ENCODE measurements at regions not wholly inside any gene's neighbourhood (a gene's known extent, or its start where the extent isn't known, plus 50 kb on each side); places are given as distances from the start of the nearest gene placed in this dataset.
"Not testable (repeated sequence)": the region's sequence is repeated elsewhere in the genome, so short reads cannot be mapped to it uniquely, and the experiment has no call there.

- H3K9me3 Mint-ChIP-seq; H3K27me3 Mint-ChIP-seq; H3K4me3 Mint-ChIP-seq; H3K36me3 ChIP-seq (ENCODE audit: insufficient read depth, low read length); DNase-seq; H3K4me1 Mint-ChIP-seq; CTCF ChIA-PET; POLR2A ChIA-PET; H3K9me3 ChIP-seq (ENCODE audit: low read length); H3K4me3 ChIP-seq (ENCODE audit: low read length); H3K27me3 ChIP-seq (ENCODE audit: insufficient read depth, low read length, poor library complexity, severe bottlenecking); H3K27ac Mint-ChIP-seq; H3K4me1 ChIP-seq (ENCODE audit: insufficient read depth, low read length); H3K36me3 Mint-ChIP-seq; H3K27ac ChIP-seq (ENCODE audit: low read depth, low read length): not testable (repeated sequence)
Measured at GRCh38 chr2:3104958-3105813, 272.4 kb downstream of the EIPR1 start.

GRCh38 chr2:3104261-3104660 lies 273.4 kb downstream of the EIPR1 start:
- peak overlapping the region in 1 of 8 donors; percentile 31 for H3K27ac Mint-ChIP-seq
- H3K36me3 Mint-ChIP-seq, result no peaks in the 10 kb centered on the region
- no peak for DNase-seq
- Histone ChIP-seq H3K9me3 (ENCODE audit: low read length) (no peaks in the 10 kb centered on the region), H3K36me3 (ENCODE audit: insufficient read depth, low read length) (no peaks in the 10 kb centered on the region), H3K4me1 (ENCODE audit: insufficient read depth, low read length) (no peaks in the 10 kb centered on the region), H3K4me3 (ENCODE audit: low read length) (no peak overlapping the region), H3K27ac (ENCODE audit: low read depth, low read length) (no peak overlapping the region), H3K27me3 (ENCODE audit: insufficient read depth, low read length, poor library complexity, severe bottlenecking) (no peaks in the 10 kb centered on the region)
- POLR2A ChIA-PET, result no interaction called here
- CTCF ChIA-PET, result no interaction called here
- no peak overlapping the region for H3K4me3 Mint-ChIP-seq
- H3K4me1 Mint-ChIP-seq, result no peaks in the 10 kb centered on the region
- H3K9me3 Mint-ChIP-seq, result no peaks in the 10 kb centered on the region
- peaks cover 6 to 9% of the 10 kb centered on the region in 2 donors for H3K27me3 Mint-ChIP-seq

- Mint-ChIP-seq H3K36me3 (no peaks in the 10 kb centered on the region), H3K4me3 (no peak overlapping the region), H3K27ac (no peak overlapping the region), H3K27me3 (peaks cover 8 to 13% of the 10 kb centered on the region in 2 donors), H3K4me1 (no peaks in the 10 kb centered on the region), H3K9me3 (no peaks in the 10 kb centered on the region)
- H3K27ac ChIP-seq (ENCODE audit: low read depth, low read length), result no peak overlapping the region
- no peak overlapping the region for H3K4me3 ChIP-seq (ENCODE audit: low read length)
- DNase-seq, result no peak
- no peaks in the 10 kb centered on the region for H3K4me1 ChIP-seq (ENCODE audit: insufficient read depth, low read length)
- H3K36me3 ChIP-seq (ENCODE audit: insufficient read depth, low read length), result no peaks in the 10 kb centered on the region
- H3K27me3 ChIP-seq (ENCODE audit: insufficient read depth, low read length, poor library complexity, severe bottlenecking), result no peaks in the 10 kb centered on the region
- CTCF ChIA-PET, result no interaction called here
- no peaks in the 10 kb centered on the region for H3K9me3 ChIP-seq (ENCODE audit: low read length)
- POLR2A ChIA-PET, result no interaction called here
Measured at GRCh38 chr2:3102922-3103569, 274.6 kb downstream of the EIPR1 start.

- ChIA-PET POLR2A (no interaction called here), CTCF (no interaction called here)
- peaks cover 13 to 19% of the 10 kb centered on the region in 2 donors for H3K27me3 Mint-ChIP-seq
- Histone ChIP-seq H3K4me3 (ENCODE audit: low read length) (no peak overlapping the region), H3K27ac (ENCODE audit: low read depth, low read length) (no peak overlapping the region), H3K4me1 (ENCODE audit: insufficient read depth, low read length) (no peaks in the 10 kb centered on the region), H3K9me3 (ENCODE audit: low read length) (no peaks in the 10 kb centered on the region), H3K27me3 (ENCODE audit: insufficient read depth, low read length, poor library complexity, severe bottlenecking) (no peaks in the 10 kb centered on the region), H3K36me3 (ENCODE audit: insufficient read depth, low read length) (no peaks in the 10 kb centered on the region)
- DNase-seq, result no peak
- H3K9me3 Mint-ChIP-seq, result no peaks in the 10 kb centered on the region
- no peaks in the 10 kb centered on the region for H3K4me1 Mint-ChIP-seq
- no peak overlapping the region for H3K27ac Mint-ChIP-seq
- peaks cover 0 to 1% (median 0%) of the 10 kb centered on the region in 3 donors for H3K36me3 Mint-ChIP-seq
- H3K4me3 Mint-ChIP-seq, result no peak overlapping the region
Measured at GRCh38 chr2:3102081-3102921, 275.3 kb downstream of the EIPR1 start.

- H3K27ac ChIP-seq (ENCODE audit: low read depth, low read length), result no peak overlapping the region
- Mint-ChIP-seq H3K4me1 (no peaks in the 10 kb centered on the region), H3K36me3 (peaks cover 0 to 1% (median 0%) of the 10 kb centered on the region in 3 donors), H3K9me3 (peaks cover 0 to 2% (median 0%) of the 10 kb centered on the region in 5 donors), H3K4me3 (no peak overlapping the region), H3K27me3 (peaks cover 14 to 19% of the 10 kb centered on the region in 2 donors), H3K27ac (no peak overlapping the region)
- CTCF ChIA-PET, result no interaction called here
- no peaks in the 10 kb centered on the region for H3K9me3 ChIP-seq (ENCODE audit: low read length)
- POLR2A ChIA-PET, result no interaction called here
- H3K36me3 ChIP-seq (ENCODE audit: insufficient read depth, low read length), result no peaks in the 10 kb centered on the region
- DNase-seq, result no peak
- no peaks in the 10 kb centered on the region for H3K4me1 ChIP-seq (ENCODE audit: insufficient read depth, low read length)
- H3K27me3 ChIP-seq (ENCODE audit: insufficient read depth, low read length, poor library complexity, severe bottlenecking), result no peaks in the 10 kb centered on the region
- no peak overlapping the region for H3K4me3 ChIP-seq (ENCODE audit: low read length)
Measured at GRCh38 chr2:3101016-3101942, 276.3 kb downstream of the EIPR1 start.

GRCh38 chr2:3100386-3100785 lies 277.2 kb downstream of the EIPR1 start:
- POLR2A ChIA-PET, result no interaction called here
- Histone ChIP-seq H3K27ac (ENCODE audit: low read depth, low read length) (no peak overlapping the region), H3K4me1 (ENCODE audit: insufficient read depth, low read length) (no peaks in the 10 kb centered on the region), H3K9me3 (ENCODE audit: low read length) (no peaks in the 10 kb centered on the region), H3K36me3 (ENCODE audit: insufficient read depth, low read length) (no peaks in the 10 kb centered on the region), H3K27me3 (ENCODE audit: insufficient read depth, low read length, poor library complexity, severe bottlenecking) (no peaks in the 10 kb centered on the region), H3K4me3 (ENCODE audit: low read length) (no peak overlapping the region)
- CTCF ChIA-PET, result no interaction called here
- H3K27me3 Mint-ChIP-seq, result peaks cover 17 to 24% of the 10 kb centered on the region in 2 donors
- DNase-seq, result no peak
- no peaks in the 10 kb centered on the region for H3K4me1 Mint-ChIP-seq
- no peak overlapping the region for H3K27ac Mint-ChIP-seq
- peaks cover 0 to 1% (median 0%) of the 10 kb centered on the region in 3 donors for H3K36me3 Mint-ChIP-seq
- H3K9me3 Mint-ChIP-seq, result peaks cover 0 to 2% (median 0%) of the 10 kb centered on the region in 5 donors
- no peak overlapping the region for H3K4me3 Mint-ChIP-seq

- Mint-ChIP-seq H3K27ac (peak overlapping the region in 1 of 8 donors; percentile 47), H3K9me3 (peaks cover 0 to 2% (median 0%) of the 10 kb centered on the region in 5 donors), H3K4me1 (no peaks in the 10 kb centered on the region), H3K27me3 (peaks cover 17 to 24% of the 10 kb centered on the region in 2 donors), H3K36me3 (peaks cover 0 to 1% (median 0%) of the 10 kb centered on the region in 3 donors), H3K4me3 (peak overlapping the region in 1 of 7 donors; percentile 25)
- H3K4me1 ChIP-seq (ENCODE audit: insufficient read depth, low read length), result no peaks in the 10 kb centered on the region
- no peaks in the 10 kb centered on the region for H3K36me3 ChIP-seq (ENCODE audit: insufficient read depth, low read length)
- no peaks in the 10 kb centered on the region for H3K9me3 ChIP-seq (ENCODE audit: low read length)
- ChIA-PET CTCF (no interaction called here), POLR2A (no interaction called here)
- H3K27me3 ChIP-seq (ENCODE audit: insufficient read depth, low read length, poor library complexity, severe bottlenecking), result no peaks in the 10 kb centered on the region
- no peak for DNase-seq
- H3K27ac ChIP-seq (ENCODE audit: low read depth, low read length), result no peak overlapping the region
- H3K4me3 ChIP-seq (ENCODE audit: low read length), result no peak overlapping the region
Measured at GRCh38 chr2:3099860-3100234, 277.8 kb downstream of the EIPR1 start.
